ENCODE measurements at regions not wholly inside any gene's neighbourhood (a gene's known extent, or its start where the extent isn't known, plus 50 kb on each side); places are given as distances from the start of the nearest gene placed in this dataset.
"Not testable (repeated sequence)": the region's sequence is repeated elsewhere in the genome, so short reads cannot be mapped to it uniquely, and the experiment has no call there.

GRCh38 chr7:85261336-85261735, 74.5 kb upstream of the SEMA3D start:
- Mint-ChIP-seq H3K27me3 (ENCODE audit: insufficient read depth) (no peaks in the 10 kb centered on the region), H3K9me3 (no peaks in the 10 kb centered on the region), H3K4me1 (ENCODE audit: low read depth) (no peaks in the 10 kb centered on the region), H3K4me3 (no peak overlapping the region), H3K36me3 (ENCODE audit: low read depth) (no peaks in the 10 kb centered on the region), H3K27ac (no peak overlapping the region)
- intact Hi-C loops (cut with micrococcal nuclease), result no loop called here
- DNase-seq (ENCODE audit: low spot score), result no peak

GRCh38 chr7:85249787-85250186, 62.9 kb upstream of the SEMA3D start:
- H3K36me3 Mint-ChIP-seq (ENCODE audit: low read depth); H3K4me1 Mint-ChIP-seq (ENCODE audit: low read depth); DNase-seq (ENCODE audit: low spot score); intact Hi-C loops (cut with micrococcal nuclease); H3K9me3 Mint-ChIP-seq; H3K4me3 Mint-ChIP-seq; H3K27me3 Mint-ChIP-seq (ENCODE audit: insufficient read depth); H3K27ac Mint-ChIP-seq: not testable (repeated sequence)

GRCh38 chr7:85239109-85239508, 52.3 kb upstream of the SEMA3D start:
- H3K9me3 Mint-ChIP-seq, result no peaks in the 10 kb centered on the region
- intact Hi-C loops (cut with micrococcal nuclease), result no loop called here
- no peak for DNase-seq (ENCODE audit: low spot score)
- H3K4me3 Mint-ChIP-seq, result no peak overlapping the region
- no peaks in the 10 kb centered on the region for H3K36me3 Mint-ChIP-seq (ENCODE audit: low read depth)
- no peak overlapping the region for H3K27ac Mint-ChIP-seq
- no peaks in the 10 kb centered on the region for H3K4me1 Mint-ChIP-seq (ENCODE audit: low read depth)
- H3K27me3 Mint-ChIP-seq (ENCODE audit: insufficient read depth), result no peaks in the 10 kb centered on the region

- no peak overlapping the region for H3K27ac Mint-ChIP-seq
- intact Hi-C loops (cut with micrococcal nuclease), result no loop called here
- no peaks in the 10 kb centered on the region for H3K9me3 Mint-ChIP-seq
- H3K4me3 Mint-ChIP-seq, result no peak overlapping the region
- DNase-seq (ENCODE audit: low spot score), result no peak
- no peaks in the 10 kb centered on the region for H3K4me1 Mint-ChIP-seq (ENCODE audit: low read depth)
- no peaks in the 10 kb centered on the region for H3K36me3 Mint-ChIP-seq (ENCODE audit: low read depth)
- H3K27me3 Mint-ChIP-seq (ENCODE audit: insufficient read depth), result no peaks in the 10 kb centered on the region
These were observed 50.9 kb upstream of the SEMA3D start for GRCh38 chr7:85237721-85238120.
